Coronary artery (tissue), 2 donors: ENCODE measurements at regions not wholly inside any gene's neighbourhood (a gene's known extent, or its start where the extent isn't known, plus 50 kb on each side); places are given as distances from the start of the nearest gene placed in this dataset.

ENCODE experiments used
- DNase-seq: peaks from one replicate; pipeline ENCODE4 v3.0.0-alpha.2; 2017; ENCODE audit warnings: low spot score
- H3K27ac ChIP-seq, 2 donors: fragments of 200-600 bp; sonication (generic); one replicate each; pipeline ENCODE4 v1.5.1; 2016 to 2019
- H3K4me3 ChIP-seq: fragments of 200-600 bp; sonication (generic); 2 replicates; pipeline ENCODE4 v1.5.1; 2016; ENCODE audit warnings: mild to moderate bottlenecking, moderate library complexity
- CTCF ChIP-seq: fragments of 200-600 bp; sonication (generic); IDR thresholded peaks from one replicate; pipeline ENCODE4 v1.5.1; 2019; ENCODE audit warnings: antibody characterized with exemption

DNA sequence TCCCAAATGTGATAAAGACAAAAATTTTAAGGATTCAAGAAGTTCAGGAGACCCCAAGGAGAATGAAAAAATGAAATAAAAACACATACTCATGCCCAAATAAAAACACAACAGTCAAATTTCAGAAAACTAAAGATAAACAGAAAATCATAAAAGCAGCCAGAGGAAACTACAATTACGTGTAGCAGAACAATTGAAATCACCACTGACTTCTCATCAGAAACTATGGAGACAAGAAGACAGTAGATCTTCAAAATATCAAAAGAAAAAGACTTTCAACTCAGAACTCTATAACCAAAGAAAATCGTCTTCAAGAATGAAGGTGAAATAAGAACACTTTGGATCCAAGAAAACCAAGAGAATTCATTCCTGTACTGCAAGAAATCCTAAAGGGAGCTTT, 54.9 kb downstream of the DIO3 start:
- TF ChIP-seq CTCF, result no peak
- H3K27ac ChIP-seq, result no peak overlapping the region
- no peak for DNase-seq
- no peak overlapping the region for H3K4me3 ChIP-seq

- H3K4me3 ChIP-seq, result no peak overlapping the region
- no peak for TF ChIP-seq CTCF
- H3K27ac ChIP-seq, result no peak overlapping the region
- DNase-seq, result no peak
Measured at GRCh38 chr14:101619484-101619883, 58.2 kb downstream of the DIO3 start.

DNA sequence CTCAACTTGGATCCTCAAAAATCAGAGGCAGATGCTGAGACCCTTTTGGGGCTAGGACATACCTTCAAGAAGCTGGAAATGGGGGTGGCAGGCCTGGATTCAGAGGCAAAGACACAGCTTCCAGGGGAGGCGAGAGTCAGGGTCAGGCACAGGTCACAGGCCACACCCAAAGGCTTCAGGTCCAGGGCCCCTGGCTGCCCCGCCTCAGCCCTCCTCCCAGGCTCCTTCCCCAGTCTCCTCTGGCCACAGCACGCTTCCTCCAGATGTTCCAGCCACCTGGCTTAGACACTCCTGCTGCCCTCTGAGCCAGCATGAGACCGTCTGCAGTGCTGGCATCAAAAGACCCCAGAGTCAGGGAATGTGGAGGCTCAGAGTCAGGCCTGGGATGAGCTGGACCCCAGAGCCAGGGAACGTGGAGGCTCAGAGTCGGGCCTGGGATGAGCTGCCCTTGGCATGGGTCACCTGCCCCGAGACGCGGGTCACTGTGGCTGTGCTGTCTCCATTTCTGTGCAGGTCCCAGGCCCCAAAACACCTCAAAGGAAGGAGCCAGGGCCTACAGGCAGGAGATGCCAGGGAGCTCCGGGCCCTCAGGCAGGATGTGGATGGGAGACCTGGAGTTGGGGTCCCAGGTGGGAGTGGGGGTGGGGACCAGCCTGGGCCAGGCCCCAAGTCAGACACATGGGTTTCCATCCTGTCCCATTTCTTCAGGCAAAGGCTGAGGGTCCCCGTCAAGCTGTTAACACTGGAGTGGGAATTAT, 58.9 kb downstream of the DIO3 start:
- TF ChIP-seq CTCF, result no peak
- H3K27ac ChIP-seq, result no peak overlapping the region
- DNase-seq, result peak; percentile 72
- H3K4me3 ChIP-seq, result no peak overlapping the region

- Histone ChIP-seq H3K4me3 (no peak overlapping the region), H3K27ac (no peak overlapping the region)
- no peak for DNase-seq
- no peak for TF ChIP-seq CTCF
Measured at GRCh38 chr14:101620821-101621785, 59.8 kb downstream of the DIO3 start.

GRCh38 chr14:101622251-101623076, 61.2 kb downstream of the DIO3 start:
- DNase-seq, result no peak
- no peak for TF ChIP-seq CTCF

GRCh38 chr14:101623077-101623372, 61.7 kb downstream of the DIO3 start:
- no peak for DNase-seq
- no peak for TF ChIP-seq CTCF

More at GRCh38 chr14:101622251-101623076, 61.2 kb downstream of the DIO3 start:
- H3K27ac ChIP-seq, result no peak overlapping the region
- no peak overlapping the region for H3K4me3 ChIP-seq

More at GRCh38 chr14:101623077-101623372, 61.7 kb downstream of the DIO3 start:
- H3K4me3 ChIP-seq, result no peak overlapping the region
- no peak overlapping the region for H3K27ac ChIP-seq
